ENCODE measurements at regions not wholly inside any gene's neighbourhood (a gene's known extent, or its start where the extent isn't known, plus 50 kb on each side); places are given as distances from the start of the nearest gene placed in this dataset.

- no peaks in the 10 kb centered on the region for H3K9me3 Mint-ChIP-seq
- ATAC-seq = no peak
- H3K27ac Mint-ChIP-seq = no peak overlapping the region
- H3K36me3 Mint-ChIP-seq = no peaks in the 10 kb centered on the region
- no peak for DNase-seq (ENCODE audit: low spot score in 2 of 2)
Measured at GRCh38 chr14:101132588-101132987, 229.1 kb upstream of the RTL1 start.

- no peaks in the 10 kb centered on the region for H3K9me3 Mint-ChIP-seq
- H3K27ac Mint-ChIP-seq = no peak overlapping the region
- DNase-seq (ENCODE audit: low spot score in 2 of 2) (no peak), ATAC-seq (no peak)
- H3K36me3 Mint-ChIP-seq = no peaks in the 10 kb centered on the region
Measured at GRCh38 chr14:101133068-101133467, 229.5 kb upstream of the RTL1 start.

GRCh38 chr14:101134161-101134631, 230.7 kb upstream of the RTL1 start:
- Mint-ChIP-seq H3K36me3 (no peaks in the 10 kb centered on the region), H3K27ac (no peak overlapping the region), H3K9me3 (no peaks in the 10 kb centered on the region)
- ATAC-seq = no peak
- peak in 1 of 2 donors; percentile 33 for DNase-seq (ENCODE audit: low spot score in 2 of 2)

GRCh38 chr14:101134851-101135433, 231.4 kb upstream of the RTL1 start:
- no peak for ATAC-seq

GRCh38 chr14:101135796-101136742, 232.5 kb upstream of the RTL1 start:
- ATAC-seq (no peak), DNase-seq (ENCODE audit: low spot score in 2 of 2) (peak in 1 of 2 donors; percentile 39)

More at GRCh38 chr14:101134851-101135433, 231.4 kb upstream of the RTL1 start:
- peak in 1 of 2 donors; percentile 44 for DNase-seq (ENCODE audit: low spot score in 2 of 2)
- Mint-ChIP-seq H3K27ac (no peak overlapping the region), H3K9me3 (no peaks in the 10 kb centered on the region), H3K36me3 (no peaks in the 10 kb centered on the region)

GRCh38 chr14:101137234-101137633, 233.7 kb upstream of the RTL1 start:
- DNase-seq (ENCODE audit: low spot score in 2 of 2) = no peak
- peaks cover 12 to 16% of the 10 kb centered on the region in 2 donors for H3K9me3 Mint-ChIP-seq
- ATAC-seq = no peak
- peaks cover 7 to 12% of the 10 kb centered on the region in 2 donors for H3K36me3 Mint-ChIP-seq
- H3K27ac Mint-ChIP-seq = no peak overlapping the region

More at GRCh38 chr14:101135796-101136742, 232.5 kb upstream of the RTL1 start:
- Mint-ChIP-seq H3K27ac (no peak overlapping the region), H3K9me3 (peaks cover 7 to 9% of the 10 kb centered on the region in 2 donors), H3K36me3 (peaks cover 0 to 8% of the 10 kb centered on the region in 2 donors)

- Mint-ChIP-seq H3K27ac (no peak overlapping the region), H3K9me3 (peaks cover 16 to 18% of the 10 kb centered on the region in 2 donors), H3K36me3 (peaks cover 6 to 15% of the 10 kb centered on the region in 2 donors)
- DNase-seq (ENCODE audit: low spot score in 2 of 2) (no peak), ATAC-seq (no peak)
Measured at GRCh38 chr14:101147848-101148247, 244.3 kb upstream of the RTL1 start.

GRCh38 chr14:101150039-101150610, 246.6 kb upstream of the RTL1 start:
- no peak for ATAC-seq

GRCh38 chr14:101151226-101151926, 247.9 kb upstream of the RTL1 start:
- ATAC-seq = no peak
- H3K36me3 Mint-ChIP-seq = peaks cover 0 to 9% of the 10 kb centered on the region in 2 donors
- DNase-seq (ENCODE audit: low spot score in 2 of 2) = peak in 1 of 2 donors; percentile 47
- no peak overlapping the region for H3K27ac Mint-ChIP-seq
- peaks cover 12 to 15% of the 10 kb centered on the region in 2 donors for H3K9me3 Mint-ChIP-seq

More at GRCh38 chr14:101150039-101150610, 246.6 kb upstream of the RTL1 start:
- Mint-ChIP-seq H3K27ac (no peak overlapping the region), H3K9me3 (peaks cover 12 to 15% of the 10 kb centered on the region in 2 donors), H3K36me3 (peaks cover 0 to 9% of the 10 kb centered on the region in 2 donors)
- DNase-seq (ENCODE audit: low spot score in 2 of 2) = peak in 1 of 2 donors; percentile 49

GRCh38 chr14:101151927-101152305, 248.4 kb upstream of the RTL1 start:
- ATAC-seq (no peak), DNase-seq (ENCODE audit: low spot score in 2 of 2) (no peak)
- H3K27ac Mint-ChIP-seq = no peak overlapping the region
- peaks cover 0 to 9% of the 10 kb centered on the region in 2 donors for H3K36me3 Mint-ChIP-seq
- H3K9me3 Mint-ChIP-seq = peaks cover 12 to 15% of the 10 kb centered on the region in 2 donors

GRCh38 chr14:101152855-101153254, 249.3 kb upstream of the RTL1 start:
- no peak for ATAC-seq

GRCh38 chr14:101153691-101154090, 250.2 kb upstream of the RTL1 start:
- no peak for DNase-seq (ENCODE audit: low spot score in 2 of 2)
- no peak for ATAC-seq
- H3K27ac Mint-ChIP-seq = no peak overlapping the region
- no peaks in the 10 kb centered on the region for H3K9me3 Mint-ChIP-seq
- H3K36me3 Mint-ChIP-seq = no peaks in the 10 kb centered on the region

More at GRCh38 chr14:101152855-101153254, 249.3 kb upstream of the RTL1 start:
- Mint-ChIP-seq H3K27ac (no peak overlapping the region), H3K9me3 (peaks cover 3 to 7% of the 10 kb centered on the region in 2 donors), H3K36me3 (peaks cover 0 to 6% of the 10 kb centered on the region in 2 donors)
- peak in 1 of 2 donors; percentile 28 for DNase-seq (ENCODE audit: low spot score in 2 of 2)

- Mint-ChIP-seq H3K27ac (no peak overlapping the region), H3K36me3 (no peaks in the 10 kb centered on the region), H3K9me3 (no peaks in the 10 kb centered on the region)
- DNase-seq (ENCODE audit: low spot score in 2 of 2) = no peak
- ATAC-seq = no peak
Measured at GRCh38 chr14:101155575-101155974, 252.1 kb upstream of the RTL1 start.

GRCh38 chr14:101167428-101167827, 263.9 kb upstream of the RTL1 start:
- ATAC-seq = no peak
- Mint-ChIP-seq H3K9me3 (peaks cover 16 to 20% of the 10 kb centered on the region in 2 donors), H3K27ac (no peak overlapping the region), H3K36me3 (peaks cover 0 to 8% of the 10 kb centered on the region in 2 donors)
- DNase-seq (ENCODE audit: low spot score in 2 of 2) = no peak

GRCh38 chr14:101169267-101169666, 265.7 kb upstream of the RTL1 start:
- Mint-ChIP-seq H3K36me3 (peaks cover 0 to 8% of the 10 kb centered on the region in 2 donors), H3K27ac (no peak overlapping the region), H3K9me3 (peaks cover 16 to 20% of the 10 kb centered on the region in 2 donors)
- DNase-seq (ENCODE audit: low spot score in 2 of 2) = no peak
- ATAC-seq = no peak

- no peak overlapping the region for H3K27ac Mint-ChIP-seq
- peaks cover 9 to 13% of the 10 kb centered on the region in 2 donors for H3K9me3 Mint-ChIP-seq
- no peak for DNase-seq (ENCODE audit: low spot score in 2 of 2)
- ATAC-seq = no peak
- peaks cover 0 to 8% of the 10 kb centered on the region in 2 donors for H3K36me3 Mint-ChIP-seq
Measured at GRCh38 chr14:101171650-101172049, 268.1 kb upstream of the RTL1 start.

All from activated naive CD4-positive, alpha-beta T cell treated with anti-CD3 and anti-CD28 coated beads, Interleukin-2, amount 50 U/mL, for 72 hours (primary cell).